ENCODE measurements at regions not wholly inside any gene's neighbourhood (a gene's known extent, or its start where the extent isn't known, plus 50 kb on each side); places are given as distances from the start of the nearest gene placed in this dataset.

DNA sequence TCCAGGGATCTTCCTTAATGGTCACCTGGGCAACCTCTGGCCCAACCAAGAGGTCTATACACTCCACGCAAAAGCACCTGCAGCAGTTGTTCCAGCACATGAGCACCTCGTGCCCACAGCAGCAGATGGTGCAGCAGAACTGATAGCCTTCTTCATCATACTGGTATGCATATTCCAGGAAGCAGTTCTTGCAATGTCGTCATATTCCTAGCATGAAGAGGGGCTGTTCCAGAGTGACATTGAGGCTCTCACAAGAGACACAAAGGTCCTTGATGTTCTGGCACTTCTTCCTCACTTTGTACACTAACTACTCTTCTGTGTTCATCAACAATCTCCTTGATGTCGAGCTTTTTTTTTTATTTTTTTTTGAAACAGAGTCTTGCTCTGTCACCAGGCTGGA is 386.2 kb downstream of the MEIS1 start:
- H3K4me3 ChIP-seq (ENCODE audit: low read depth, low read length) = no peak overlapping the region
- no peaks in the 10 kb centered on the region for H3K36me3 ChIP-seq (ENCODE audit: control insufficient read depth, insufficient read depth, low read length)
- DNase-seq (ENCODE audit: low read depth) = no peak
- TF ChIP-seq, protein P1, sequence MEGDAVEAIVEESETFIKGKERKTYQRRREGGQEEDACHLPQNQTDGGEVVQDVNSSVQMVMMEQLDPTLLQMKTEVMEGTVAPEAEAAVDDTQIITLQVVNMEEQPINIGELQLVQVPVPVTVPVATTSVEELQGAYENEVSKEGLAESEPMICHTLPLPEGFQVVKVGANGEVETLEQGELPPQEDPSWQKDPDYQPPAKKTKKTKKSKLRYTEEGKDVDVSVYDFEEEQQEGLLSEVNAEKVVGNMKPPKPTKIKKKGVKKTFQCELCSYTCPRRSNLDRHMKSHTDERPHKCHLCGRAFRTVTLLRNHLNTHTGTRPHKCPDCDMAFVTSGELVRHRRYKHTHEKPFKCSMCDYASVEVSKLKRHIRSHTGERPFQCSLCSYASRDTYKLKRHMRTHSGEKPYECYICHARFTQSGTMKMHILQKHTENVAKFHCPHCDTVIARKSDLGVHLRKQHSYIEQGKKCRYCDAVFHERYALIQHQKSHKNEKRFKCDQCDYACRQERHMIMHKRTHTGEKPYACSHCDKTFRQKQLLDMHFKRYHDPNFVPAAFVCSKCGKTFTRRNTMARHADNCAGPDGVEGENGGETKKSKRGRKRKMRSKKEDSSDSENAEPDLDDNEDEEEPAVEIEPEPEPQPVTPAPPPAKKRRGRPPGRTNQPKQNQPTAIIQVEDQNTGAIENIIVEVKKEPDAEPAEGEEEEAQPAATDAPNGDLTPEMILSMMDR (IDR thresholded peaks at IDR 0.05; ENCODE audit: insufficient read depth, low read length, poor library complexity, severe bottlenecking) = no peak
- no peaks in the 10 kb centered on the region for H3K27me3 ChIP-seq (ENCODE audit: control insufficient read depth, insufficient read depth, low read length)

DNA sequence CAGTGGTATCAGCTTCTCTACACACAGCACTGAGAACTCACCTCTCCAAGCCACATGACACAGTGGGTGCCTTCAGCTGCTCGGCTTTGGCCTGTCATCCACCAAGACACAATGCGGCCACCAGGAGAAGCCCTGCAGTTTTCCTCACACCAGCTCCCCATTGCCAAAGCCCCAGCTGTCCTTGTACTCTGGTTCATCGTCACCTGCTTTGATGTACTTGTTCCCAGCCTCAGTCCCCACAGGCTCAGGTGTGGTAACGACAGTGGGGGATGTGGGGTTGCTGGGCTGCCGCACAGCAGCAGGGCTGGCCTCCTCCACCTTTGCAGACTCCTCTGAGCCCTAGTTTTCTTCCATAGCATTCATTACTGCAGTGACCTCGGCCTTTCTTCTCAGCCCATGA is 387.3 kb downstream of the MEIS1 start:
- TF ChIP-seq, protein P1 (IDR thresholded peaks at IDR 0.05; ENCODE audit: insufficient read depth, low read length, poor library complexity, severe bottlenecking) = no peak
- H3K27me3 ChIP-seq (ENCODE audit: control insufficient read depth, insufficient read depth, low read length) = no peaks in the 10 kb centered on the region
- no peaks in the 10 kb centered on the region for H3K36me3 ChIP-seq (ENCODE audit: control insufficient read depth, insufficient read depth, low read length)

DNA sequence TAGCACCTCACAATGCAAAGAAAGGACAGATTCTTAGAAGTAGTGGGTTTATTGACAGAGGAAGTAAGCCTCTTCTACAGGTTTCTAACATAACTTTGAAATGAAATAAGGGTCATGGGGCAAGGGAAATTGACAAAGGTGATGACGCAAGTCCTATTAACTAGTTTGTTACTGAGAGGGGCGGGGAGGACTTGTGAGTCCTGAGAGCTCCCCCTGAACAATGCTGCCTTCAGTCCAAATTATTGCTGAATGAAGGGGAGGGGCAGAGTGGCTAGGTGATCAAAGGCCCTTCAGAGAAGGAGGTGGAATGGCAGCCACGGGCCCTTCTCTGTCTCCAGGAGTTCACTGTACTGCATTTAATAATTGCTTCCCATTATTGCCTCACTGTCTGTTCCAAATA is 390.0 kb downstream of the MEIS1 start:
- TF ChIP-seq, protein P1 (IDR thresholded peaks at IDR 0.05; ENCODE audit: insufficient read depth, low read length, poor library complexity, severe bottlenecking) = no peak
- DNase-seq (ENCODE audit: low read depth) = no peak
- no peaks in the 10 kb centered on the region for H3K36me3 ChIP-seq (ENCODE audit: control insufficient read depth, insufficient read depth, low read length)
- H3K27me3 ChIP-seq (ENCODE audit: control insufficient read depth, insufficient read depth, low read length) = no peaks in the 10 kb centered on the region
- no peak overlapping the region for H3K4me3 ChIP-seq (ENCODE audit: low read depth, low read length)

More for the DNA sequence above, 387.3 kb downstream of the MEIS1 start:
- no peak for DNase-seq (ENCODE audit: low read depth)
- H3K4me3 ChIP-seq (ENCODE audit: low read depth, low read length) = no peak overlapping the region

DNA sequence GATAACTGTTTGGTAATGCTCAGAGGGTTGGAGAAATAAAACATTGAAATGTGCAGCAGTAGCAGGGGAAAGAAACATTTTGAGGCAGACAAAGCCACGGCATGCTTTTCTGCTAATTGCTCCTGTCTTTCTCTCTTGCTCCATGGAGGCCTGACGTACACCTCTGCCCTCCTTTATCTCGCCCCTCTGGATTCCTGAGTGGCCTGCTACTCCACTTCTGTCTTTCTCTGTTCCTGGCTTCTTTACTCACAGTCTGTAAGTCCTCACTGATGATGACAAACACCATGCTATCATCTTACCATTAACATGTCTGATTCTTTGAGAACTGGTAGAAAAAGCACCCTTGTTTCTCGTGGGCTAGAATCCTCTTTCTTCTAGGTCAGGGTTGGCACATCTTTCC is 392.9 kb downstream of the MEIS1 start:
- TF ChIP-seq, protein P1 (IDR thresholded peaks at IDR 0.05; ENCODE audit: insufficient read depth, low read length, poor library complexity, severe bottlenecking) = no peak
- no peak for DNase-seq (ENCODE audit: low read depth)

DNA sequence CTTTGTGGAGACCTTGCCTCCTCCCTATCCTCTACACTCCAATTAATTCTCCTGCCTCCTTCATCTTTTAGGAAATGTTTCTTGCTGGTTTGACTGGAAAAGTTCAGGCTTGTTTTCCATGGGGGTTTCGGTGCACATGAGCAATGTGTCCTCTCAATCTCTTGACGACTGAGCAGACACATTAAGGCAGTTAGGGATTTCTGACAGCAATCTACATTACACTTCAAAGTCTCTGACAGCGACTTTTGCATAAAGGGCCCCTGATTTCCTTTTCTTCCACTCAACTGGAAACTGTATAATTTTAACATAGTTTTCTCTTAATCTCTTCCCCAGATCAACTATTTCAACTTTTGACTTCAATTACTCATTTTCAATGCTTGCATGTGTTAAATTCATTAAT is 394.0 kb downstream of the MEIS1 start:
- TF ChIP-seq, protein P1 (IDR thresholded peaks at IDR 0.05; ENCODE audit: insufficient read depth, low read length, poor library complexity, severe bottlenecking) = no peak
- no peaks in the 10 kb centered on the region for H3K36me3 ChIP-seq (ENCODE audit: control insufficient read depth, insufficient read depth, low read length)
- no peak for DNase-seq (ENCODE audit: low read depth)
- H3K4me3 ChIP-seq (ENCODE audit: low read depth, low read length) = no peak overlapping the region
- no peaks in the 10 kb centered on the region for H3K27me3 ChIP-seq (ENCODE audit: control insufficient read depth, insufficient read depth, low read length)

More for the DNA sequence above, 392.9 kb downstream of the MEIS1 start:
- no peak overlapping the region for H3K4me3 ChIP-seq (ENCODE audit: low read depth, low read length)
- H3K27me3 ChIP-seq (ENCODE audit: control insufficient read depth, insufficient read depth, low read length) = no peaks in the 10 kb centered on the region
- no peaks in the 10 kb centered on the region for H3K36me3 ChIP-seq (ENCODE audit: control insufficient read depth, insufficient read depth, low read length)

DNA sequence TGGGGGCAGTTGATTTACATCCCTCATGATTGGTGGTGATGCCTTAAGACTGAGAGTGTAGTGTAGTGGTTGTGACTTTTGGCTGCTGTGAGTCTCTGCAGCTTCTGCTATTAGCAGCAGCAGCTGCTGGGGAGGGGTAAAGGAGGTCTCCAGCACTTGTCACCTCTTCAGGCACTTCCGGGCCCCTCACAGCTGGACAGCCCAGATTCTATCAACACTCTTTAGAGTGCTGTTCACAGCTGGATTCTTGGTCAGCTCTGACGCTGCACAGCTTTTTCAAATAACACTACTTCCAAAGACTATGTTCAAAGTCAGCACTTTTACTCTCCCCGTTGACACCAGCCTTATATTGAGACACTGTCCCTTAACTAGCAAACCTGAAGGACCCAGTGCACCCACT is 396.0 kb downstream of the MEIS1 start:
- TF ChIP-seq, protein P1 (IDR thresholded peaks at IDR 0.05; ENCODE audit: insufficient read depth, low read length, poor library complexity, severe bottlenecking) = no peak
- no peak for DNase-seq (ENCODE audit: low read depth)
- no peaks in the 10 kb centered on the region for H3K27me3 ChIP-seq (ENCODE audit: control insufficient read depth, insufficient read depth, low read length)
- H3K4me3 ChIP-seq (ENCODE audit: low read depth, low read length) = no peak overlapping the region
- H3K36me3 ChIP-seq (ENCODE audit: control insufficient read depth, insufficient read depth, low read length) = no peaks in the 10 kb centered on the region
